ENCODE measurements at regions not wholly inside any gene's neighbourhood (a gene's known extent, or its start where the extent isn't known, plus 50 kb on each side); places are given as distances from the start of the nearest gene placed in this dataset.
"Not testable (repeated sequence)": the region's sequence is repeated elsewhere in the genome, so short reads cannot be mapped to it uniquely, and the experiment has no call there.

DNA sequence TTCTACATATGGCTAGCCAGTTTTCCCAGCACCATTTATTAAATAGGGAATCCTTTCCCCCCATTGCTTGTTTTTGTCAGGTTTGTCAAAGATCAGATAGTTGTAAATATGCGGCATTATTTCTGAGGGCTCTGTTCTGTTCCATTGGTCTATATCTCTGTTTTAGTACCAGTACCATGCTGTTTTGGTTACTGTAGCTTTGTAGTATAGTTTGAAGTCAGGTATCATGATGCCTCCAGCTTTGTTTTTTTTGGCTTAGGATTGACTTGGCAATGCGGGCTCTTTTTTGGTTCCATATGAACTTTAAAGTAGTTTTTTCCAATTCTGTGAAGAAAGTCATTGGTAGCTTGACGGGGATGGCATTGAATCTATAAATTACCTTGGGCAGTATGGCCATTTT, 60.0 kb upstream of the GPC3 start:
- DNase-seq, result not testable (repeated sequence)

DNA sequence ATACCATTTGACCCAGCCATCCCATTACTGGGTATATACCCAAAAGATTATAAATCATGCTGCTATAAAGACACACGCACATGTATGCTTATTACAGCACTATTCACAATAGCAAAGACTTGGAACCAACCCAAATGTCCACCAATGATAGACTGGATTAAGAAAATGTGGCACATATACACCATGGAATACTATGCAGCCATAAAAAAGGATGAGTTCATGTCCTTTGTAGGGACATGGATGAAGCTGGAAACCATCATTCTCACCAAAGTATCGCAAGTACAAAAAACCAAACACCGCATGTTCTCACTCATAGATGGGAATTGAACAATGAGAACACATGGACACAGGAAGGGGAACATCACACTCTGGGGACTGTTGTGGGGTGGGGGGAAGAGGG, 81.7 kb upstream of the GPC3 start:
- not testable (repeated sequence) for DNase-seq

DNA sequence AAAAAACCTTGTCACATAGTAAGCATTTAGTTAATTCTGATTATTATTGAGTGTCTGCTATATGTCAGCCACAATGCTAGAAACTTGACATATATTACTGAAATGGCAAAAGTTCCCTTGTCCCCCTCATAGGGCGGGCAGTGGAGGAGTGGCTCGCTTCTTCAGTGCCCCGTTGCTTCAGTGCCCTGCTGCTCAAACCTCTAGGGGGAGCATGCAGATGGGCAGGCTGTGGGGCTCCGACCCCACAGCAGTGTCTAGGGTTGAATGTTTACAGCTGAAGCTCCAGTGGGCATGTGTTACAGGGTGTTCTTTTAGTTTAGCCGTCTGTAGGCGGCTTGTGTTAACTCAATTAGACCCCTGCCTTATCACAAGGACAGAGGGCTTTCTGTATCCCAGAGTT, 86.5 kb upstream of the GPC3 start:
- not testable (repeated sequence) for DNase-seq

DNA sequence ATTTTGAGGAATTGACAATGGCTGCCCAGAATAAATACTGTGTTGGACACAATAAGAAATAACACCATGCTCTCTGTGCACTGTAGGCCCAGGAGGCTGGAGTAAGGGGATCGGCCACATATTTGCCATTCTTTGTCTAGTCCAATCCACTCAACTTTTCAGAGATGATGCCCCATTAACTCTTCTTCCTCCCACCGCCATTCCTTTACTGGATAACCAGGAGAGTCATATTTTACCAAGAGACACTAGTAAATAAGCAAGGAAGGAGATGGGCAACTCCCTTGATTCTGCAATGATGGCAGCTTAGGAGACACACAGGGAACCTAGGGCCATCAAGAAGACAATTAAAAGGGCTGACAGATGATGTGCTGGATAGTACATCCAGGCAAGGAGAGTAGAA, 87.9 kb upstream of the GPC3 start:
- DNase-seq, result no peak

GRCh38 chrX:134074151-134074550, 88.8 kb upstream of the GPC3 start:
- no peak for DNase-seq

DNA sequence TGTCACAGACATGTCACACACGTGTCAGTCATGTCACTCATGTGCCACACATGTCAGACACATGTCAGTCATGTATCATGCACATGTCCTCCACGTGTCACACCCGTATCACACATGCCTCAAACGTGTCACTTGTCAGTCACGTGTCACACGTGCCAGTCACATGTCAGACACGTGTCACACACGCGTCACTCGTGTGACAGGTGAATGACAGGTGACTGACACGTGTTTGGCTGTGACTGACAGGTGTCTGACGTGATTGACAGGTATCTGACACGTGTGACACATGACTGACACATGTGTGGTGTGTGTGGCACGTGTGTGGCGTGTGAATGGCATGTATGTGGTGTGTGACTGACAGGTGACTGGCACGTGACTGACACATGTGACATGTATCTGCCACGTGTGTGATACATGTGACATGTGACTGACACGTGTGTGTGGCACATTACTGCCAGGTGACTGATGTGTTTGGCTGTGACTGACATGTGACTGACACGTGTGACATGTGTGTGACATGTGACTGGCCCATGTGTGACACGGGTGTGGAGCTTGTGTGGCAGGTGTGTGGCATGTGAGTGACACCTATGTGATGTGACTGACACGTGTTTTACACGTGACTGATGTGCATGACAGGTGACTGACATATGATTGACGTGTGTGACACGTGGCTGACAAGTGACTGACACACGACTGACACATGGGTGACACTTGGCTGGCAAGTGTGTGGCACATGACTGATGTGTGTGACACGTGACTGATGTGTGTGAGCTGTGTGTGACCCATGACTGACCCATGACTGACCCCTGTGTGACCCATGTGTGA, 90.7 kb upstream of the GPC3 start:
- no peak for DNase-seq

DNA sequence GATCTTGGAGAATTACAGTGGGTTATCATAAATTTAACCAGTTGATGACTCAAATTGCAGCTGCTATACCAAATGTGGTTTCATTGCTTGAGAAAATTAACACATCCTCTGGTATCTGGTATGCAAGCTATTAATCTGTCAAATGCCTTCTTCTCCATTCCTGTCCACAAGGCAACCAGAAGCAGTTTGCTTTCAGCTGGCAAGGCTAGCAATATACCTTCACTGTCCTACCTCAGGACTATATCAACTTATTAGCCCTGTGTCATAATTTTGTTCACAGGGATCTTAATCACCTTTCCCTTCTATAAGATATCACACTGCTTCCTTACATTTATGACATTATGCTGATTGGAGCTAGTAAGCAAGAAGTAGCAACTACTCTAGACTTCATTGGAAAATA, 110.0 kb upstream of the GPC3 start:
- DNase-seq, result no peak

GRCh38 chrX:134101636-134102035, 116.2 kb upstream of the GPC3 start:
- DNase-seq, result no peak

DNA sequence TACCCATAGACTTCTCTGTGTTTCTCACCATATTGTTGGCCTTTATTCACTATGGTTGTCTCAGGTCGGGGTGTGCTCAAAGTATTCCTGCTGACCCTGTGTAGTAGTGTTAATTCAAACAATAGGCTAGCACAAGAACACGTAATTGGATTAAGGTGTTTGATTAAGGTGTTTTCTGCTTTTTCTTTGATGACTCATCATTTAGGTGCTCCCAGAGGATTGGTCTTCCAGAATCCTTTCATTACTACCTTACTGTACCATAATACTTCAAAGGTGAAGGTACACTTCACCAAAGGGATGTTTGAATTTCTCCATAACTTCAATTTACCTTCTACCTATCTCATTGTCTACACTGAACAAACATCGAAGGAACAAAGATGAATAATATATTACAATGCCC, 121.7 kb upstream of the CCDC160 start:
- DNase-seq, result no peak

DNA sequence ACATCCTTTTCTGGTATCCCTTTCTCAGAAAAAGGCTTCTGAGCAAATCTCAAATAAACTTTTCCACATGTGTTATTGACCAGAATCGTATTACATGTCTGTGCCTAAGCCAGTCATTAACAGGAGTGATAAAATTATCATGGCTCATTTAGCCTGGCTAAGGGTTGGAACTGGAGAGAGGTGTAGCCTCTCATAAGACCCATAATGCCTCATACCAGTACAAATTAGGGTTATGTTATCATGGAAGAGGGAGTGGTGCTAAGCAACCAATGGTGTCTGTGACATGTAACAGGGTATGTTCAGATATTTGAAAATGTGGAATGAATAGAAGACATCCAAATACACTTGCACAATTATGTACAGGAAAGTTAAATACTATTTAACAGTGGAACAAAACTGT, 99.6 kb upstream of the CCDC160 start:
- no peak for DNase-seq

DNA sequence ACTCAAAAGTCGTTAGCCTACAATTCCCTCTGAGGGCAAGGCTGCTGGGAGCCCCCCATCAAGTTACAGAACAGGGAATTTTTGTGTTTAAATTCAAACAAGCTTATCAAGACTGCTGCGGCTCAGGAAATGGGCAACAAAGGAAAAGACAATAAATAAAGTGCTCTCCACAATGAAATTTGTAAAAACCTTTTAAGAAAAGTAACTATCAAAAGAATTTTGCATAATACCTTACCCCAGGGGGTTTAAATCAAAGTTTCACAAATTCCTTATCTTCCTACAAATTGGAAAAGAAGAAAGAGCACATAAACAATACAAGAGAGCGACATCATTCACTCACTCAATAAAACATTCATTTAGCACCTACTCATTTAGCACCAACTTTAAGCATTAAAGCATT, 97.9 kb upstream of the CCDC160 start:
- no peak for DNase-seq

- DNase-seq, result no peak
Measured at GRCh38 chrX:134144231-134144630, 92.8 kb upstream of the CCDC160 start.

- no peak for DNase-seq
Measured at GRCh38 chrX:134146493-134146892, 90.5 kb upstream of the CCDC160 start.

- no peak for DNase-seq
Measured at GRCh38 chrX:134148172-134148692, 88.8 kb upstream of the CCDC160 start.

GRCh38 chrX:134158821-134159512, 78.0 kb upstream of the CCDC160 start:
- DNase-seq, result no peak

DNA sequence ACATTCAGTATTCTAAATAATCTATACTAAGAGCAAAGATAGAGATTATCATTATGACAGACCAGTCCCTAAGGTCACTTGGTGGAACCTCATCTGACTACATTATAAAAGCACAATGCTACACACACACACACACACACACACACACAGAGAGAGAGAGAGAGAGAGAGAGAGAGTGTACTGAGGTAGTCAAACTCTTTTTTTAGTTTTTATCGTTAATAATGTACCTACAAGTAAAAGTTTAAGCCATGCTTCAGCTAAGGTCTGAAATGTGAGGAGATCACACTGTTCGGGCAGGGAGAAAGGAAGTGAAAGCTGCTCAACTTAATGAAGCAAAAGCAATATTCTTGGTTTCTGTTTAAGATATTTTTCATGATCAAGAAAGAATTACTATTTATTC, 75.8 kb upstream of the CCDC160 start:
- DNase-seq, result no peak

- no peak for DNase-seq
Measured at GRCh38 chrX:134162032-134162431, 75.0 kb upstream of the CCDC160 start.

GRCh38 chrX:134163836-134164235, 73.1 kb upstream of the CCDC160 start:
- no peak for DNase-seq

- DNase-seq, result no peak
Measured at GRCh38 chrX:134167591-134168203, 69.3 kb upstream of the CCDC160 start.

DNA sequence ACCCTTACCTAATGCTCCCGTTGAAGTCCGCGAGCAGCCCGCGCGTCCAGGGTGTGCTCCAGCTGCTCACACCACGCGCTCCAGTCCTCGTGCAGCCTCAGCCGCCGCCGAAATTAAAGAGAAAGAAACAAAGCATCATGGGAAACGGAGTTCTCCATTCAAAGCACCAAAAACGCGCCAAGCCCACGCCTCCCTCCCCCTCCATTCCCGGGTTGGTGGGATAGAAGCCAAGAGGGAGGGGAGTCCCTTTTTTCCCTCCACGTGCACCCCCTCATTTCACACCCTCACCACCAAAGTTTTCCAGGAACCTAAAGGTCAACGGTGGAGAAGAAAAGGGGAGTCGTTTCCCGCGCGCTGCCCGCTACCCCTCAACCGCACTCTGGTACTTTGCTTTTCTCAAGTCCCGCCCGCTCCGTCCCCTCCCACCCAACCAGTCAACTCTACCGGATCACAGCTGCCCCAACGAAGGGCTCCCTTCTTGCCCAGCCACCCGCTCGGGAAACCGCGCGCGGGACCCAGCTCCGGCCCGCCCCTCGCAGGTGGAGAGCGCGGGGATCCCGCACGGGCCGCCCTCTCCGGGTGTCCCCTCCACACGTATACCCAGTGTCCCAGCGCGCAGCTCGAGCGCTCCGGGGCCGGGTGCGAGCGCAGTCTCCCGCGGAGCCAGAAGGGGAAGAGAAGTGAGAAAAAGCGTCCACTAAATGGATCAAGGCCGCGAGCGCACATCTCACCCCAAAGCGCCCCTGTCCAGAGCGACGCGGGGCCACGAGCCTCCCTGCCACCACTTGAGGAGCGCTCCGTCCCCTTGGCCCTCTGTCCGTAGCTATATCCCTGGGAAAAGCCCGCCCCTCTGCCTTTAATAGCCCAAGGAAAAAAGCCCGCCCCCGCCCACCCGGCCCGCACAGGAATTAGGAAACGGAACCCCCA, 65.1 kb upstream of the CCDC160 start:
- no peak for DNase-seq

- DNase-seq, result peak; percentile 31
Measured at GRCh38 chrX:134172588-134173259, 64.3 kb upstream of the CCDC160 start.
